ENCODE measurements at regions not wholly inside any gene's neighbourhood (a gene's known extent, or its start where the extent isn't known, plus 50 kb on each side); places are given as distances from the start of the nearest gene placed in this dataset.
"Not testable (repeated sequence)": the region's sequence is repeated elsewhere in the genome, so short reads cannot be mapped to it uniquely, and the experiment has no call there.

GRCh38 chr3:125771506-125771905, 176.2 kb upstream of the OSBPL11 start:
- TF ChIP-seq, protein P1, sequence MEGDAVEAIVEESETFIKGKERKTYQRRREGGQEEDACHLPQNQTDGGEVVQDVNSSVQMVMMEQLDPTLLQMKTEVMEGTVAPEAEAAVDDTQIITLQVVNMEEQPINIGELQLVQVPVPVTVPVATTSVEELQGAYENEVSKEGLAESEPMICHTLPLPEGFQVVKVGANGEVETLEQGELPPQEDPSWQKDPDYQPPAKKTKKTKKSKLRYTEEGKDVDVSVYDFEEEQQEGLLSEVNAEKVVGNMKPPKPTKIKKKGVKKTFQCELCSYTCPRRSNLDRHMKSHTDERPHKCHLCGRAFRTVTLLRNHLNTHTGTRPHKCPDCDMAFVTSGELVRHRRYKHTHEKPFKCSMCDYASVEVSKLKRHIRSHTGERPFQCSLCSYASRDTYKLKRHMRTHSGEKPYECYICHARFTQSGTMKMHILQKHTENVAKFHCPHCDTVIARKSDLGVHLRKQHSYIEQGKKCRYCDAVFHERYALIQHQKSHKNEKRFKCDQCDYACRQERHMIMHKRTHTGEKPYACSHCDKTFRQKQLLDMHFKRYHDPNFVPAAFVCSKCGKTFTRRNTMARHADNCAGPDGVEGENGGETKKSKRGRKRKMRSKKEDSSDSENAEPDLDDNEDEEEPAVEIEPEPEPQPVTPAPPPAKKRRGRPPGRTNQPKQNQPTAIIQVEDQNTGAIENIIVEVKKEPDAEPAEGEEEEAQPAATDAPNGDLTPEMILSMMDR (conservative IDR thresholded peaks at IDR 0.05 in 1 of 2, IDR thresholded peaks at IDR 0.05 in 1 of 2; ENCODE audit: low read depth in 1 of 2, low read length in 2 of 2), result not testable (repeated sequence)
- TF ChIP-seq EZH2 (IDR thresholded peaks at IDR 0.05; ENCODE audit: low read length, missing control alignments), result not testable (repeated sequence)
